ENCODE measurements at regions not wholly inside any gene's neighbourhood (a gene's known extent, or its start where the extent isn't known, plus 50 kb on each side); places are given as distances from the start of the nearest gene placed in this dataset.

DNA sequence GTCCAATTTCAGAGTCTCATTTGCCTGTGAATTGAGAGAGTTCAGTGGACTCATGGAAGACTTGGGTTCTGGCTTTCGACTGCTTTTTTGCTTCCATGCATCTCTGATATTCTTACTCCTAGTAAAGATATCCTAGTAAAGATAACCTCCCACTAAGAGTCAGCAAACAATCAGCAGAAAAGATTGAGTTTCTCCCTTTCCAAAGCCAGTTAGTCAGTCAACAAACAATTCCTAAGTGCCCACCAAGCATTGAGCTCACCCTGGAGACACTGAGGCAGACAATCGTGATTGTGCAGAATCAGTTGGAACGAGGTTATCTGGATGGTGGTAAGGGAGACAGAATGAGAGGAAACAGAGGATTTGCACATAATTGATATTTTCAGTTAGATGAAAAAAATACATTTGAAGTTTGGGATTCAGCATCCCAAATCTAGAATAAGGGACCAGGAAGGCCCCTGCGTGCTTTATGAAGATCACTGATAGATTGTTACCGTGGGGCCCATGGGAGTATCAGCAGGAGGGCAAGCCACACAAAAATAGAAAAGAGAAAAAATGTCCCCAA lies 99.7 kb upstream of the SLC38A2 start:
- DNase-seq (ENCODE audit: extremely low read depth in 1 of 2, low read depth in 1 of 2): no peak

DNA sequence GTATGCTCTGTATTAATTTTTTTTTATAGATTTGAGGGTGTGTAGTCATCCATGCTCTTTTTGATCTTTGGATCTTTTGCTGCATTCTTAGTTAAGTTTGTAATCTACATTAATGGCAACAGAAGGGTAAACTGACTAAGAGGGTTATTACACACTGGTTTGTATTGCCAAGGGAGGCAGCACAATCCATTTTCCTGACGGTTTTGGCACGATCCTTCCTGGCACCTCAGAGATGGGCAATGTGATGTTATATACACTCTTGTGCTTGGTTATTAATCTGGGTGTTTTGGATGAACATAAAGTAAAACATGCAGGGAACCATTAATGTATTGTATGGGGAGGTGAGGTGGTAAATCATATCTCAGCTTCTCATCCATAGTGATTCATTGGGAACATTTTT lies 98.8 kb upstream of the SLC38A2 start:
- no peak for DNase-seq (ENCODE audit: extremely low read depth in 1 of 2, low read depth in 1 of 2)

DNA sequence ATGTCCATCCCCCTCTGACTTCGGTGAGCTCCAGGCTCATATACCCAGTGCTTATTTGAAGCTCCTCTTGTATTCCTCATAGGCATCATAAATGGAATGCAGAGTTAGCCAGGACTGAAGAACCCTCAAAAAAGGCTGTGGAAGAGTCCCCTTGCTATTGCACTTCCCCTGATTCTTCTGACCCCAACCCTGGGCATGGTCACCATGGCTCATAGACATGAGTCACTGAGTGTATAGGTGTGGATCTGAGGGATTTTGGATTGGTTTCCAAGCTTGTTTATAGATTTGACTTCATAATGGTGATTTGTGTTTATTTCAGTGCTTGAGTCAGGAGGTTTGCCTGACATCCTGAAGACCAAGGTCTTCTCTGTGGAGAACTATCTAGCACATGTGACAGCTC lies 98.4 kb upstream of the SLC38A2 start:
- no peak for DNase-seq (ENCODE audit: extremely low read depth in 1 of 2, low read depth in 1 of 2)

DNA sequence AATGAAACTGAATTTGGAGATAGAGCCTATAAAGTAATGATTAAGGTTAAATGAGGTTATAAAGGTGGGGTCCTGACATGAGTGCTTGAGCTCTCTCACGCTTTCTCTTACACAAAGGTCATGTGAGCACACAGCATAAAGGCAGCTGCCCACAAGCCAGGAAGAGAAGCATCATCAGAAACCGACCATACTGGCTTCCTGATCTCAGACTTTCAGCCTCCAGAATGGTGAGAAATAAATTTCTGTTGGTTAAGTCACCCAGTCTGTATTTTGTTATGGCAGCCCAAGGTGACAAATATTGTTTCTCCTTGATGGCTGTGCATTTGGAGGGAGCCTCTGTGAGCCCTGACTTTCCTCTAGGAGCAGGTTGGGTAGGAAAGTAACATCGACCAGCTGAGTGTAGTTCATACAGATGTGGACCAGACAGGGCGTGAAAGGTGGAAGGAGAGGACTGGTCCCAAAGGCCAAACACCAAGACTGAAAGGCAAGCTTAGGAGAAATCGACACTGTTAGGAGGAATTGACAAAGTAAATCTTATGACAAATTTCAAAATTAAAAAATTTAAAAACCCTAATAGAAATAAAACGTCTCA lies 97.6 kb upstream of the SLC38A2 start:
- DNase-seq (ENCODE audit: extremely low read depth in 1 of 2, low read depth in 1 of 2): peak in 1 of 2 donors; percentile 33

DNA sequence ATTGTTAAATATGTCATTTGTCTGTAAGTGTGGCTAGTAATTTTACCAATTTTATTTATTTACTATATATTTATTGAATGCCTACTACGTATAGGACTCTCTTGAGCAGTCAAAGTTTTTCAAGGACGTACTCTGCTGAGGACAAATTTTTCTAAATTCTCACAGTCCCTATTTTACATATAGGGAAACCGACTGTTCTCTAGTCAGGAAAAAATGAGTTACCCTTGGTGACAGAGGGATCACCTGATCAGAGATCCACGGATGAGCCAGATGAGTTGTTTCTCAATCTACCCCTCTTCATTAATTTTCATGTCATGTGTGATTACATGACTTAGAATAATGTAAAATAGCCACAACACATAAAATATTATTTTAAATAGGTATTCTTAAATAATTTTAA lies 96.2 kb upstream of the SLC38A2 start:
- no peak for DNase-seq (ENCODE audit: extremely low read depth in 1 of 2, low read depth in 1 of 2)

DNA sequence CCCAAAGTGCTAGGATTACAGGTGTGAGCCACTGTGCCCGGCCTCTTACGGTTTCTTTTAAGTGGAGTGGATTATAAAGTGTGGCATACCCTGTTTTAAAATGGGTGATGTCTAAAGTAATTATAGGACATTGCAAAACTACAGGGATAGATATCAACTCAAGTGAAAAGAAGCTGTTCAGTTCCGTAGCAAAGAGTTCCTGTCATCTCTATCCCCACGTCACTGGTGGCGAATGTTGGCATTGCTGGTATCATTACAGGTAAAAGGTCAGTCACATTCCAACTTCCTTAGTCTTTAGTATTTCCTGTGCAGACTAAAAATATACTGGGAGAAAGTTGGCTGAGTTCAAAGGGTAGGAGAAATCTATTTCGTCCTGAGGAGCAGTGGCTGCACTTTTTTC lies 95.6 kb upstream of the SLC38A2 start:
- DNase-seq (ENCODE audit: extremely low read depth in 1 of 2, low read depth in 1 of 2): no peak

DNA sequence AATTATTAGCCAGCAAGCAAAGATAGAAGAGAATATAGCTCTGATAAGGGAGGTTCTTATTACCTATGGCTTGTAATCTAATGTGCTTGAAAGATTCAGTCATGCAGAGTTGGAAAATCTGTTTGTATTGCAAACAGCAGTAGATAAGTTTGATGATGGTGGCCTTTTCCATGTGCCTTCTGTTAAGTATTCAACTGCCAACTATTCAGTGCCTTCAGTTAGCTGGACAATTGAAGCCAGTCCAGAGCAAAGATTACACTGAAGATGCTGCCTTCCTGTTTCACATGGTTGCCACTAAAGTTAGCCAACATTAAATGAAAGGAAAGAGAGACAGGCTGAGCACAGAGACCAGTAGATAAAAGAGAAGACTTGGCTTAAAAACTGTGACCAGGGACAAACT lies 92.7 kb upstream of the SLC38A2 start:
- DNase-seq (ENCODE audit: extremely low read depth in 1 of 2, low read depth in 1 of 2): no peak

DNA sequence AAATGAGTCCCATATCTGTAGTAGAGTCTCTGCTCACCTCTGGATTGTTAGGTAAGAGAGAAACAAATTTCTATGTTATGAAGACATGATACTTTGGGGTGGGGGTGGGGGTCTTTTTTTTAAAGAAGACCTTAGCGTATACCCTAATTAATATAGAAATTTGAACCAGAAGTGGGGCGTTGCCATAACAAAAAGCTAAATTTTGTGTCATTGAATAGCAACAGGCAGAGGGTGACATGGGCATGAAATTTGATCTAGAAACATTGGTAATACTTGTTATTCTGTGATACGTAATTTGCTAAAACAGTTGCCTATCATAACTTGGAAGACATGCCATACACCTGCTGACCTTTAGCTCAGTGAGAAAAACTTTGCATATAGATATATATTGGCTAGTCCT lies 92.3 kb upstream of the SLC38A2 start:
- DNase-seq (ENCODE audit: extremely low read depth in 1 of 2, low read depth in 1 of 2): no peak

DNA sequence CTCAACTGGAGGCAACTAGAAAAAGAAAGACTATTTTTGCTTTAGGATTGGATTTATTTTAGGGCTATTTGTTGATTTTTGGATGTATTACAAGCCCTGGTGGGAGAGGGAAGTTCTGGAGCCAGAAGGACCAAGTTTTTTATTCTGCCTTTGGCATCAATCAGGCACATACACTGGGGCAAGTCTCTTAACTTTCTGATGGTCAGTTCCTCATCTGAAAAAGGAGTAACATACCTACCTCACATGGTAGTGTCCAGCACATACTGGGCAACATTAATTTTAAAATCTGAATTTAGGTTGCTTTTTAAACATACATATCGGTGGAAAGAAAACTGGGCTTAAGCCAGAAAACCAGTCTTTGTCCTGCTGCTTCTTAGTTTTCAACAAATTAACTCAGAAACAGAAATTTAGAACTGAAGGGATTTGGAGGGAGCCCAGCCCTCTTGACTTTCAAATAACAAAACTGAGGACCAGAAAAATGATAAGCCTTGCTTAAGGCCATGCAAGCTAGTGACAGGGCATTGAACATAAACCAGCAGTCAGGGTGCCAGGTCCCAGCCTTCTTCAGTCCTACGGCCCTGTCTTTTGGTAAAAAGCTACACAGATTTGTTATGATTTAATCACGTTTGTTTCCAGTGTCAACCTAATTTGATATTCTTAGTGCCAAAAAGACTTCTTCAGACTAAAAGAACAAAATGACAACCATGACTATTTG lies 90.2 kb upstream of the SLC38A2 start:
- DNase-seq (ENCODE audit: extremely low read depth in 1 of 2, low read depth in 1 of 2): no peak

DNA sequence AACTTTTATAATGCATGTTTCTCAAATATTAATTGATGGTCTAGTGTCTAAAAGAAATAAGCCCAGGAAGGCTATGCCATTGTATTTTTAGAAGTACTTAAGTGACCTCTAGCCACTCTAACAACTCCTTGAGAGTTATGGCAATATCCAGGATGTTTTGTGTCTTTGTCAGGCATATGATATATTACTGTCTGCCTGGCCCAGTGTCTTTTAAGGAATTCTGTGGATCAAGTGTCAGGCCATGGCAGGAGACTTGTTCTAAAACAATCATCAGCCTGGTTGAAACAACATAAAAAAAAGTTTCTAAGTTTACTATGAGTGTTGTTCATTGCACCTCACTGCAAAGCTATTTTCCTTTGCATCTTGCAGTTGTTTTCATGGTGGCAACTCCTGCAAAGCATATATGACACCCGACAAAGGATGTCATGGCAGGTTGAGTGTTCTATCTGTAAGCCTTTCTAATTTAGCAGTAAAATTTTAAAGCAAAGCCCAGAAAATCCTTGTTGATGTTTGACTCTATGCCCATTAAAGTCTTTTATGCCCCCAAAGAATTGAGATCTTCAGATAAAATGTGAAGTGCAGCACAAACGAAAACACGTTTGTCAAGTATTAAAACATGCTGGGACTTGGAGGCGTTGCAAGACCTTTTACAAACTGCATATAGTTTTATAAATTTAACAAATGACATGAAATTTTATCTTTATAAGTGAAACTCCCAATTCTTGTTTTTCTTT lies 89.5 kb upstream of the SLC38A2 start:
- no peak for DNase-seq (ENCODE audit: extremely low read depth in 1 of 2, low read depth in 1 of 2)

DNA sequence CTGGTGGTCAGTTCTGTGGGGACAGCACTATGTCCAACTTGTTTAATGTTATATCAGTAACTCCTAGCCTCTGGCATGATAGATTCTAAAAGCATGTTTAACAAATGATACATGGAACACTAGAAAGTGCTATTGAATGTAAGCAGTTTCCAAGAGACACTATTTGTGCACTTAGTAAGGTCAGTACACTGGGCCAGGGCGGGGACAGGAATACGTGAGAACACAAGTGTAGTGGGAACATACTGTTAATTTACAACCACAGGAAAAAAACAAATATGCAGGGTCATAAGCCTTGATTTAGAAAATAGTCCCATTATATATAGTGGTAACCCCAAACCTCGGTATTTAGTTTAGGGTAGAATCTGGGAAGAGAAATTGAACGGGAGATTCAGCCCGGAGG lies 88.9 kb upstream of the SLC38A2 start:
- no peak for DNase-seq (ENCODE audit: extremely low read depth in 1 of 2, low read depth in 1 of 2)

DNA sequence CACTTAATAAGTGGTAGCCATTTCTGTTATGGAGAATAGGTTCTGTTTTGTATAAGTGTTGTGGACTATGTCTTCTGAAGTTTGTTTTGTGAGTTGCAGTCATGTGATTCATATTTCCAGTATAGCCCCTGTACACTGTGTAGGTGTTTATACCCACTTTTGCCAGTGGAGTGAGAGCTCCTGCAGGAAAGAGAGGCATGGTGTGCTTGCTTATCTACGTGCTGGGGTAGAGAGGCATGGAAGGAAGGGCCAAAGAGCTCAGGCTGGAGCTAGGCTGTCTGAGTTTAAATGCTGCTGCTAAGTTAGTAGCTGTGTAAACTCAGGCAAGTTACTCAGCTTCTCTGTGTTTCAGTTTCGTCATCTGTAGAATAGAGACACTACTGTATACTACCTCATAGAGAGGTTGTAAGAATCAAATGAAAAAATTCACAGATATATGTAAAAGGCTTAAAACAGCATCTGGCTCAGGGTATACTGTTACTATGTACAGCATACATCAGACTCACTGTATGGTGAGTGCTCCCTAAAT lies 88.2 kb upstream of the SLC38A2 start:
- DNase-seq (ENCODE audit: extremely low read depth in 1 of 2, low read depth in 1 of 2): no peak

DNA sequence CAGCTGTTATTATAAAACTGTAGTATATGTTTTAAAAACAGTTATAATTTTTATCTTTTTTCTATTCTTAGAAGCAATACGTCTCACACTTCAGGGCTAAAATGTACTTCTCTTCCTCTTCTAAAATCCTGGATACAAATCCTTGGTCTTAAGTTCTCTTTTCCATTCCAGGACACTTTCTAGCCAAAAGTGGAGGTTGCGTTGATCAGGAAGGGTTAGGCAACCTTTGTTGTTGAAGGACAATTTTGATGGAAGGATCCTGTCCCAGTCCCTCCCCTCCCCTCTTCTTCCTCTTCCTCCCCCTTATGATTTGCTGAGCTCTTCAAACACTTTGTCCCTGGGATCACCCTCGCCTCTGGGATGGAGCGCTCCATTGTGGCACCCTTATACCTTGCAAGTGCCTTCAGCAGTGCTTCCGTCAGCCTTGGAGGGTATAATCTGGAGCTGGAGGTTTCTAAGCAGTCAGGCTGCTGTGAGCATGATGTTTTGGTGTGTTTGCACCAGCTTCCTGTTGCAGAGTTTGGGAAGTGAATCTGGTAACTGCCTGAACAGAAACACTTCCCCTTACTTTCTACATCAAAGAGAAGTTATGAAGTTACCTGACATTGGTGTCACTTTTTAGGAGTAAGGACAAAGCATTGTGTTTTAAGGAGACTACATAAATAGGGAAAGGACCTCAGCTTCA lies 87.4 kb upstream of the SLC38A2 start:
- no peak for DNase-seq (ENCODE audit: extremely low read depth in 1 of 2, low read depth in 1 of 2)

DNA sequence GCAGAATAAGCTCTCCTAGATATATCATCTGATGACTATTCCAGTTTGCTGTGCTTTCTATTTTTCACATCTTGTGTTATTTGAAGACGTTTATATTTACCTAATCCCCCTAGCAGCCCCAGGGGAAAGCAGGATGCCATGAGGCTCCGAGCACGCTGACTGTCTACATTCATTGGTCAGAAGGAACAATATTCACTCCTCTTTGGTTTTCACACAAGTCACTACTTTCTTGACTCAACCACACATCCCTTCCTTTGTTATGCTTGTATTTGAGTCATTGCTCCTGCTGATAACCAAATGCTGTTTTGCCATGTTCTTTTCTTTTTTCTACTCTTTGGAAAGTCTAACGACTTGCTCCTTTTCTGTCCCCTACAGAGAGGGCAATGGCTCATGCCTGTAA lies 86.5 kb upstream of the SLC38A2 start:
- peak in 1 of 2 donors; percentile 23 for DNase-seq (ENCODE audit: extremely low read depth in 1 of 2, low read depth in 1 of 2)

DNA sequence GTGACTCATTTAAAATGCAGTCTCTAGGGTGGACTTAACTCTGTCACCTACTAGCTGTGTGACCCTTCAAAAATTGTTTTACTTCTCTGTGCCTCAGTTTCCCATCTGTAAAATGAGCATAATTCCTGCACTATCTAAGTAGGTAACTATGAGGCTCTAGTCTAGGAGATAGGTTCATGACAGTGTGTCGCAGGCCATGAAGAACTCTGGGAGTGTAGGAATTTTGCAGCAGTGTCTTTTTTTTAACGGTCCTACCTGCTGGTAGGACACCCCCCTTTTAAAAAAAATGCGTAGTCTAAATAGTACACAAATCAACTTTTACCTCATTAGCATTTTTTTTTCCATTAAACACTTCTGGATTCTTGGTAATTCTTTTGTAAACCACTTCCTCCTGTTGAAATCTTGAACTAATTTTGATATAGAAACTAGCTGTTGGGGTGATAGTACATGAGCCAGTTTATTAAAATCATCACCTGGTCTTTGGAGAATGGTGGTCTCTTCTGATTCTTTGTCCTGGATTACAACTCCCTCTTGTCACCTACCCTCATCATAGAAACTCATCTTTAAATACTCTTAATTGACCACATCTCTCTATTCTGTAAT lies 86.0 kb upstream of the SLC38A2 start:
- no peak for DNase-seq (ENCODE audit: extremely low read depth in 1 of 2, low read depth in 1 of 2)

DNA sequence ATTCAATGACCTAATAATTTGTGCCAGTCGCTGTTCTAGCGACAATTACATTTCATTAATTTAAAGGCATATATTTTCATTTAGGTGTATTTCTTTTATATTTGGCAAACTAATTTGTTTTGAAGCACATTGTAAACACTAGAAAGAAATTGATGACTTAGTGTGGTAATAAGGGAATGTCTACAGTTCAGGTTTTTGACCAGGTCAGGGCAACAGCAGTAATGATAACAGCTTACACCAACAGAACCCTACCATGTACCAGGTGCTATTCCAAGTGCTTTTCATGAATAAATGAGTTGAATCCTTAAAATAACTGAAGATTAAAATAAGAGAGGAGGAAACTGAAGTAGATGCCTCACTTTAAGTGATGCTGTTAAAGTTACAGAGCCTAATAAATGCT lies 85.4 kb upstream of the SLC38A2 start:
- no peak for DNase-seq (ENCODE audit: extremely low read depth in 1 of 2, low read depth in 1 of 2)

DNA sequence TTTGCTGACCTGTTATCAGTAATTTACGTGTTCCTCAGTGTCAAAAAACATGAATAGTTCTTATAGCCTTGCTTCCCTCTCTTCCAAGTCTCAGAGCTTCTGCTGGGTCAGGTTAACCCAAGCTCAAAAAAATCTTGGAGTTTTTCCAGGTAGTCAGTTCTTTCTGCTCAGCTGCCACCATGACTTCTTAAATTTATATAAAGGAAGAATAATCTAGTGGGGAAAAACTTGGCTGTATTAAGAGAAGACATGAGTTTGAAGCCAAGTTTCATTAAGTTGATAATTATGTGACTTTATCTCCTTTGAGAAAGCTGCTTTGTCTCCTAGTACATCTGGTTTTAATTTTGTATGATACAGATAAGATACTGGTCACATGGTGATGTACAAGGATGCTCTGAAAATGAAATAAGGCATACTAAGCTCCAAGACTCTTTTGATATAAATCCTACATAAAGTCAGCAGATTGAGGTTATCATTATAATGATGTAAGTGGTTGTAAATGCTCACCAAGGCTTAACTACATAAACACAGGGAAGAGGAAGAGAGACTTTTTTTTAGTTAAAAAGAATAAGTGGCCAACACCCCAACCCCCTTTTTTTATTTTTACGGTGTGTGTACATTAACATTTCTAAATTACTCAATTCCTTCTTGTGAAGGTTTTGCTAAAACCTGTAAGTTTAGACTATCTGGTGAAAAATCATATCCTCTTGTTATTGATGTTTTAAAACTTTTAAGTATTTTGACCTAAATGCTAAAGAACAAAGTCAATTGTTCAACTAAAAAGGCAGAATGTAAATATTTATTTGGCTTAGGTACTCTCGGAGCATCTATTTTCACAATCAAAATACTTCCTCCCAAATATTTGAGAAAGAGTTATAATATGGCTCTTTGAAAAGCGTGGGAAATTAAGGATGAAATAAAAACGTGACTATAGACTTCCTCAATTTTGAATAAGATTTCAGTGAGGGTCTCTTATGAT lies 84.1 kb upstream of the SLC38A2 start:
- no peak for DNase-seq (ENCODE audit: extremely low read depth in 1 of 2, low read depth in 1 of 2)

DNA sequence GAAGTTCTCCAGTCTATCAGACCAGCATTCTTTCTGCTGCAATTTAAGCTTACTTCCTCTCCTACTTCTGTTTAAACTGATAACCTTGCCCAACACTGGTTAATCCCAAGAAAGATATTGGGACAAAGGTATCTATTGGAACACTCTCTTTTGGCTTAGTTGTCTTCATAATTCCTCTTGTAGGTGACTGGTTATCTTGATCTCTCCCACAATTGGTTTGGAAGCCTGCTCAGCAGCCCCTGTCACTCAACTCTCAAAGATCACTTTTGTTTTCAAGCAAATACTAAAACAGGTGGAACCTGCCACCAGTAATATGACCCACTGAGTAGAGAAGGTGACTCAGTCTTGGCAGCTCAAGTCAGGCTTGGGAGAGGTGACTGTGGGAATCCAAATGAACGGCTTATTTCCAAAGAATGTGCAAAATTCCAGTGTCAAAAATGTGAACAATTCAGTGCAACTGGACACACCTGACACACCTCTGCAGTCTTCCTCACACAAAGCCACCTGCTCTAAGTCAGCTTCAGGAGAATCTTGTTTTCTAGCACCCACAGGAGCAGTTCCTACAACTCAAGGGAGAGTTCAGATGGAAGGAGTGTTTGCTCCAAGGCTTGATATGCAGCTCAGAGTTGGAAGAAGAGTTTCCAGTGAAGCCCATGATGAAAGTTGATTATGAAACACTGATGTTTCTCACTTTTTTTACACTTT lies 83.2 kb upstream of the SLC38A2 start:
- no peak for DNase-seq (ENCODE audit: extremely low read depth in 1 of 2, low read depth in 1 of 2)

DNA sequence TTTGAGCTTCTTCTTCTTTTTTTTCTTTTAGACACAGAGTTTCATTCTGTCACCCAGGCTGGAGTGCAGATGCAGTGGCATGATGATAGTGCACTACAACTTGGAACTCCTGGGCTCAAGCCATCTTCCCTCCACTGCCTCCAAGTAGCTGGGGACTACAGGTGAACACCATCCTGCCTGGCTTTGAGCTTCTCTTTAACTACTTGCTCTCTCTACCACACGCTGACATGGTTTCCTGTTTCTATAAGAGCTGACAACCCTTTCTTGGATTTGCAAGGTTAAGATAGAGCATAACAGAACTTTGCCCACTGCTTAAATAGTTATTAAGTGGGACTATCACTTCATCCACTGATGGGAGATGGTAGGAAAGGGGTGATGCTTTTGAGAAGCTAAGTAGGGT lies 82.4 kb upstream of the SLC38A2 start:
- DNase-seq (ENCODE audit: extremely low read depth in 1 of 2, low read depth in 1 of 2): no peak
